Right ventricle myocardium inferior (tissue), 1 donor: ENCODE measurements at regions not wholly inside any gene's neighbourhood (a gene's known extent, or its start where the extent isn't known, plus 50 kb on each side); places are given as distances from the start of the nearest gene placed in this dataset.

Source experiments
- ATAC-seq: fragments of 200-7000 bp; cut with Tn5 transposase; one replicate; pipeline ENCODE4 v1.9.1; 2020; ENCODE audit warnings: mild to moderate bottlenecking, moderate library complexity
- DNase-seq: peaks from one replicate; pipeline ENCODE4 v3.0.0; 2021; ENCODE audit errors: missing footprints
- intact Hi-C: fragments of 100-400 bp; cut with DNase I; formaldehyde crosslinking; loops from one replicate; pipeline ENCODE4 v1.11.0; 2022
- donor health status: DM: no; HTN: yes; CAD: no; lungs with severe emphysema.

- DNase-seq: no peak
- no peak for ATAC-seq
- intact Hi-C loops: no loop called here
Observed at GRCh38 chr1:203424861-203425662, 50.5 kb upstream of the PRELP start.

GRCh38 chr1:203425663-203425975 is 50.0 kb upstream of the PRELP start:
- intact Hi-C loops: no loop called here
- DNase-seq (no peak), ATAC-seq (no peak)
